HEK293T (cell line): ENCODE measurements at regions not wholly inside any gene's neighbourhood (a gene's known extent, or its start where the extent isn't known, plus 50 kb on each side); places are given as distances from the start of the nearest gene placed in this dataset.

Experiments
- CTCF ChIA-PET: fragments of 350-600 bp; formaldehyde crosslinking; extraction: SDS; loops from one replicate; lab custom pipeline; 2021; ENCODE audit warnings: antibody characterized with exemption, inconsistent platforms; lab: Yijun Ruan, JAX
- POLR2A ChIA-PET: fragments of 350-600 bp; formaldehyde crosslinking; extraction: SDS; loops from one replicate; lab custom pipeline; 2020; ENCODE audit warnings: antibody characterized with exemption, inconsistent platforms; lab: Yijun Ruan, JAX
- DNase-seq: peaks from one replicate; pipeline ENCODE4 v3.0.0; 2012; ENCODE audit warnings: mixed read lengths; ENCODE audit errors: extremely low spot score
- ARNT ChIP-seq: fragments of 450-650 bp; IDR thresholded peaks from 2 replicates; pipeline ENCODE4 v1.6.1; 2017; ENCODE audit warnings: mild to moderate bottlenecking
- BHLHE40 ChIP-seq: fragments of 450-650 bp; IDR thresholded peaks from 2 replicates; pipeline ENCODE4 v1.6.1; 2016; ENCODE audit warnings: mild to moderate bottlenecking, moderate library complexity, borderline replicate concordance
- CTBP1 ChIP-seq: fragments of 450-650 bp; IDR thresholded peaks from 2 replicates; pipeline ENCODE4 v1.6.1; 2016; ENCODE audit warnings: borderline replicate concordance
- ELF4 ChIP-seq: fragments of 450-650 bp; IDR thresholded peaks from 2 replicates; pipeline ENCODE4 v1.6.1; 2017; ENCODE audit warnings: antibody characterized with exemption
- FOXA1 ChIP-seq: fragments of 450-650 bp; IDR thresholded peaks from 2 replicates; pipeline ENCODE4 v1.6.1; 2016; ENCODE audit warnings: mild to moderate bottlenecking
- FOXK2 ChIP-seq: fragments of 450-650 bp; IDR thresholded peaks from 2 replicates; pipeline ENCODE4 v1.6.1; 2016; ENCODE audit warnings: mild to moderate bottlenecking
- FOXM1 ChIP-seq: fragments of 450-650 bp; IDR thresholded peaks from 2 replicates; pipeline ENCODE4 v1.6.1; 2017; ENCODE audit warnings: mild to moderate bottlenecking, borderline replicate concordance
- HDGF ChIP-seq: fragments of 450-650 bp; IDR thresholded peaks from 2 replicates; pipeline ENCODE4 v1.6.1; 2017; ENCODE audit warnings: antibody characterized with exemption, borderline replicate concordance
- L3MBTL2 ChIP-seq: fragments of 450-650 bp; conservative IDR thresholded peaks from 2 replicates; pipeline ENCODE4 v1.6.1; 2016; ENCODE audit warnings: mild to moderate bottlenecking
- LEF1 ChIP-seq: fragments of 450-650 bp; IDR thresholded peaks from 2 replicates; pipeline ENCODE4 v1.6.1; 2017; ENCODE audit warnings: mild to moderate bottlenecking, borderline replicate concordance
- NFRKB ChIP-seq: fragments of 450-650 bp; IDR thresholded peaks from 2 replicates; pipeline ENCODE4 v1.6.1; 2016; ENCODE audit warnings: mild to moderate bottlenecking, moderate library complexity
- SP1 ChIP-seq: fragments of 450-650 bp; IDR thresholded peaks from 2 replicates; pipeline ENCODE4 v1.6.1; 2017
- SUZ12 ChIP-seq: fragments of 450-650 bp; IDR thresholded peaks from 2 replicates; pipeline ENCODE4 v1.6.1; 2016; ENCODE audit warnings: mild to moderate bottlenecking
- TARDBP ChIP-seq: fragments of 450-650 bp; IDR thresholded peaks from 2 replicates; pipeline ENCODE4 v1.6.1; 2016
- ZNF384 ChIP-seq: fragments of 450-650 bp; IDR thresholded peaks from 2 replicates; pipeline ENCODE4 v1.6.1; 2016
- TF ChIP-seq, protein P1 (sequence below): fragments of 450-650 bp; IDR thresholded peaks from 2 replicates; pipeline ENCODE4 v1.6.1; 2016

DNA sequence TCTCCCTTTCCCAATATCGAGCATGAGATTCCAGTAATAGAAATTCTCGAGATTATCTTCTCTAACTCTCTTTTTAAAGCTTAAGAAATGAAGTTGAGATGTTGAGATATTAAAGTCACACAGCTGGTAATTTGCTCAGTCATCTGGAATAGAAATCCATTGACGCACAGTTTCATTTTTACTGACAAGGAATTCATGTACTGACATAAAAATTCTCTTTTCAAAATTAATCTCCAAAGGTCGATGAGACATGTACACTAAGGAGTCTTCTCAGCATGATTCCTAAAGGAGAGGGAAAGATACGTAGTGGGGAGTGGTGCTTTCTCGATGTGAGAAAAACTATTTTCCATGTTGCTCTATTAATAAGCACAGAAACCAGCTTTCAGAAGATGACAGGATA, 1639.5 kb upstream of the MIR17HG start:
- POLR2A ChIA-PET: no interaction called here
- CTCF ChIA-PET: interaction anchor here (0.6 kb wide), 1 partner anchor 190 kb away, joined by 3 read pairs; no protein-coding TSS in a partner anchor
- TF ChIP-seq LEF1: no peak
- no peak for TF ChIP-seq BHLHE40
- TF ChIP-seq ARNT: no peak
- TF ChIP-seq FOXK2: no peak
- no peak for TF ChIP-seq SUZ12
- no peak for TF ChIP-seq CTBP1
- TF ChIP-seq HDGF: no peak
- no peak for TF ChIP-seq NFRKB
- no peak for TF ChIP-seq FOXA1
- TF ChIP-seq, protein P1, sequence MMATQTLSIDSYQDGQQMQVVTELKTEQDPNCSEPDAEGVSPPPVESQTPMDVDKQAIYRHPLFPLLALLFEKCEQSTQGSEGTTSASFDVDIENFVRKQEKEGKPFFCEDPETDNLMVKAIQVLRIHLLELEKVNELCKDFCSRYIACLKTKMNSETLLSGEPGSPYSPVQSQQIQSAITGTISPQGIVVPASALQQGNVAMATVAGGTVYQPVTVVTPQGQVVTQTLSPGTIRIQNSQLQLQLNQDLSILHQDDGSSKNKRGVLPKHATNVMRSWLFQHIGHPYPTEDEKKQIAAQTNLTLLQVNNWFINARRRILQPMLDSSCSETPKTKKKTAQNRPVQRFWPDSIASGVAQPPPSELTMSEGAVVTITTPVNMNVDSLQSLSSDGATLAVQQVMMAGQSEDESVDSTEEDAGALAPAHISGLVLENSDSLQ: no peak
- no peak for TF ChIP-seq SP1
- TF ChIP-seq L3MBTL2: no peak
- TF ChIP-seq ELF4: no peak
- TF ChIP-seq FOXM1: no peak
- TF ChIP-seq ZNF384: no peak
- no peak for TF ChIP-seq TARDBP
- no peak for DNase-seq

DNA sequence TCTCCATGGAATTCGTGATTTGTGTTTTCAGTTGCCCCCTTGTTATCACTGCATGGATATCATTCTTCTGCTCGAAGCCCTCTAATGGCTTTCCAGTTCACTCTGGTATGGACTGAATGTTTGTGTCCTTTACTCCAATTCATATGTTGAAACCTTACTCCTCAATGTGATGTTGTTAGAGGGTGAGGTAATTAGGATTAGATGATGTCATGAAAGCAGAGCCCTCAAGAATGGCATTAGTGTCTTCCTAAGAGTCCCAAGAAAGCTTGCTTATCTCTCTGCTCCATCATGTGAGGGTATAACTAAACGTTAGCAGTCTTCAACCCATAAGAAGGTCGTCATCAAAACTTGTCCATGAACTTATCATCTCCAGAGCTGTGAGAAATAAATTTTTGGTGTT, 1626.3 kb upstream of the MIR17HG start:
- POLR2A ChIA-PET: no interaction called here
- CTCF ChIA-PET: no interaction called here
- no peak for DNase-seq
- no peak for TF ChIP-seq TARDBP
- no peak for TF ChIP-seq LEF1
- TF ChIP-seq SP1: no peak
- no peak for TF ChIP-seq L3MBTL2
- TF ChIP-seq BHLHE40: no peak
- no peak for TF ChIP-seq NFRKB
- TF ChIP-seq SUZ12: no peak
- TF ChIP-seq ELF4: no peak
- TF ChIP-seq CTBP1: no peak
- TF ChIP-seq FOXK2: no peak

DNA sequence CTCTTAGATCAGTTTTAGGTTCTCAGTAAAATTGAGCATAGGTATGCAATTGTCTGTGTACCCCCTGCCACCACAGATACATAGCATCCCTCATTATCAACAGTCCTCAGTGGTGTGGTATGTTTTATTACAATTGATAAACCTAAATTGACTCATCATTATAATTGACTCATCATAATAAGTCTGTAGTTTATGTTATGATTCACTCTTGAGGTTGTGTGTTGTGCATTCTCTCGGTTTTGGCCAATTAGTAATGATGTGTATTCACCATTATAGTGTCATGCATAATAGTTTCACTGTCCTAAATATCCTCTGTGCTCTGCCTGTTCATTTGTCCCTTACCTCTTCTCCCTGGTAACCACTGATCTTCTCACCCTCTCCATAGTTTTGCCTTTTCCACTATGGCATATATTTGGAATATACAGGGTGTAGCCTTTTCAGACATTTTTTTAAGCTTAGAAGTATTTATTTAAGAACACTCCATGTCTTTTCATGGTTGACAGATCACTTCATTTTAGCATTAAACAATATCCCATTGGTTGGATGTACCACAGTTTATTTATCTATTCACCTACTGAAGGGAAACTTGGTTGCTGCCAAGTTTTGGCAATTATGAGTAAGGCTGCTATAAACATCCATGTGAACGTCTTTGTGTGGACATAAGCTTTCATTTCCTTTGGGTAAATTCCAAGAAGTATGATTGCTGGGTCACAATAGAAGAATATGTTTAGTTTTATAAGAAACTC, 1620.6 kb upstream of the MIR17HG start:
- DNase-seq: no peak
- ChIA-PET POLR2A (no interaction called here), CTCF (no interaction called here)
- no peak for TF ChIP-seq CTBP1
- no peak for TF ChIP-seq L3MBTL2
- TF ChIP-seq, protein P1: no peak
- no peak for TF ChIP-seq ELF4
- TF ChIP-seq SP1: no peak
- TF ChIP-seq FOXM1: no peak
- no peak for TF ChIP-seq FOXA1
- no peak for TF ChIP-seq ZNF384
- no peak for TF ChIP-seq TARDBP
- TF ChIP-seq NFRKB: no peak
- TF ChIP-seq HDGF: no peak
- no peak for TF ChIP-seq LEF1
- TF ChIP-seq SUZ12: no peak
- TF ChIP-seq FOXK2: no peak
- no peak for TF ChIP-seq ARNT
- TF ChIP-seq BHLHE40: no peak

DNA sequence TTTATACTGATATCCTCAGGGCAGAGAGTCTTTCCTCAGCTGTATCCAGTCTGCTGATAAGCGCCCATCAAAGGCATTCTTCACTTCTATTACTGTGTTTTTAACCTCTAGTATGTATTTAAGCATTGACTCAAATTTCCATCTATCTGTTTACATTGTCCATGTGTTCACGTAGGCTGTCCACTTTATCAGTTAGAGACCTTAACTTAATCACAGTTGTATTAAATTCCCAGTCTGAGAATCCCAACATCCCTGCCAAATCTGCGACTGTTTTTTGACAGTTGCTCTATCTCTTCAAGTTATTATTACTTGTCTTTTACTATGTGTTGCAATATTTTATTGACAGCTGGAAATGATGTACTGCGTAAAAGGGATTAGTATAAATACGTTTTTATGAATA, 1613.7 kb upstream of the MIR17HG start:
- ChIA-PET CTCF (no interaction called here), POLR2A (no interaction called here)
- DNase-seq: no peak
- TF ChIP-seq BHLHE40 (no peak), LEF1 (no peak), ZNF384 (no peak), HDGF (no peak), CTBP1 (no peak), NFRKB (no peak), SP1 (no peak), TARDBP (no peak), ARNT (no peak), ELF4 (no peak), FOXM1 (no peak; the same call in 1 of the 2 replicates), FOXA1 (no peak)

DNA sequence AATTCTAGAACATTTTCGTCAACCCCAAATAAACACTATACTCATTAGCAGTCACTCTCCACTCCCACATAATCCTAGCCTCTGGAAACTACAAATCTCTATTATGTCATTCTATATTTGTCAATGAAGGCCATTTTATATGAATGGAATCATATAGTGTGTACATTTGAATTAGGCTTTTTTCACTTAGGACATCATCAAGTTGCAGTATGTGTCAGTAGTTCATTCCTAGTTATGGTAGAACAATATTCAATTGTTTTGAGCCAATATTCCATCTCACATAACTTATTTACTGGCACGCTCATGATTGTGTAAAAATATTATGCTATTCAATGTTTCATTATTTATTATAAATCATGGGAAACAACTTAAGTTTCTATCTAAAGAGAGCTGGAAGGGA, 1610.4 kb upstream of the MIR17HG start:
- no peak for TF ChIP-seq ZNF384
- no peak for TF ChIP-seq LEF1
- TF ChIP-seq FOXM1: no peak
- no peak for TF ChIP-seq FOXA1
- TF ChIP-seq HDGF: no peak
- no peak for TF ChIP-seq ELF4
- TF ChIP-seq BHLHE40: no peak
- TF ChIP-seq CTBP1: no peak
- no peak for TF ChIP-seq SUZ12
- no peak for TF ChIP-seq L3MBTL2
- TF ChIP-seq, protein P1: no peak
- TF ChIP-seq ARNT: no peak
- TF ChIP-seq TARDBP: no peak
- ChIA-PET POLR2A (no interaction called here), CTCF (no interaction called here)
- DNase-seq: no peak
